H1 (cell line): ENCODE measurements at regions not wholly inside any gene's neighbourhood (a gene's known extent, or its start where the extent isn't known, plus 50 kb on each side); places are given as distances from the start of the nearest gene placed in this dataset.

Experiments
- CTCF ChIA-PET: fragments of 300-600 bp; sonication (Branson Sonifier 250); formaldehyde crosslinking; loops from one replicate; lab custom pipeline; 2021; ENCODE audit not compliant: partially characterized antibody; lab: Charles Lee
- POLR2A ChIA-PET: fragments of 300-600 bp; sonication (Branson Sonifier 250); formaldehyde crosslinking; loops from one replicate; lab custom pipeline; 2021; ENCODE audit warnings: inconsistent platforms; ENCODE audit not compliant: partially characterized antibody; lab: Charles Lee
- DNase-seq, 2 experiments: peaks; one replicate each; pipeline versions ENCODE4 v3.0.0 to v3.0.0-alpha.2; 2010 to 2022; ENCODE audit warnings: low spot score in 2 of 2, low read depth in 1 of 2, mixed read lengths in 1 of 2
- FAIRE-seq: peaks from 2 replicates; lab custom pipeline; 2011; peaks lifted over from hg19 to GRCh38; lab: Jason Lieb, UNC
- H2AFZ ChIP-seq: 2 replicates; pipeline ENCODE4 v1.8.1; 2012; ENCODE audit warnings: low read length, inconsistent platforms
- H2AK5ac ChIP-seq: 2 replicates; pipeline ENCODE4 v1.6.1; 2013; ENCODE audit warnings: low read depth, low read length
- H2BK120ac ChIP-seq: replicated peaks from 2 replicates; pipeline ENCODE3; 2013; ENCODE audit warnings: low read depth, low read length, inconsistent platforms
- H2BK12ac ChIP-seq: 2 replicates; pipeline ENCODE4 v1.6.1; 2013; ENCODE audit warnings: low read depth, low read length
- H2BK15ac ChIP-seq: 2 replicates; pipeline ENCODE4 v1.6.1; 2013; ENCODE audit warnings: low read length
- H2BK20ac ChIP-seq: 2 replicates; pipeline ENCODE4 v1.6.1; 2013; ENCODE audit warnings: low read length
- H2BK5ac ChIP-seq: 2 replicates; pipeline ENCODE4 v1.6.1; 2013; ENCODE audit warnings: low read depth, low read length
- H3K14ac ChIP-seq: 2 replicates; pipeline ENCODE4 v1.6.1; 2013; ENCODE audit warnings: inconsistent platforms; ENCODE audit not compliant: insufficient read length
- H3K18ac ChIP-seq: 2 replicates; pipeline ENCODE4 v1.6.1; 2013; ENCODE audit warnings: low read length; ENCODE audit errors: extremely low read depth
- H3K23ac ChIP-seq: 2 replicates; pipeline ENCODE4 v1.6.1; 2013; ENCODE audit warnings: inconsistent platforms; ENCODE audit not compliant: insufficient read length
- H3K23me2 ChIP-seq: 2 replicates; pipeline ENCODE4 v1.6.1; 2013; ENCODE audit warnings: low read depth, low read length
- H3K27ac ChIP-seq: 2 replicates; pipeline ENCODE4 v1.6.1; 2011; ENCODE audit warnings: low read depth, low read length, inconsistent platforms
- H3K27me3 ChIP-seq, 4 experiments: replicated peaks in 1 of 4; 1 replicate in 1 of 4; 2 replicates in 3 of 4; pipeline versions ENCODE4 v1.6.1 to v1.8.1; 2011 to 2013; ENCODE audit warnings: low read length in 3 of 4, mild to moderate bottlenecking in 3 of 4, inconsistent platforms in 2 of 4, mixed read lengths in 2 of 4, moderate library complexity in 1 of 4; ENCODE audit not compliant: control insufficient read depth in 3 of 4, insufficient read depth in 3 of 4; ENCODE audit errors: extremely low read depth in 1 of 4
- H3K36me3 ChIP-seq, 4 experiments: 2 replicates each; pipeline versions ENCODE4 v1.6.1 to v1.8.1; 2011 to 2013; ENCODE audit warnings: mild to moderate bottlenecking in 4 of 4, low read length in 3 of 4, moderate library complexity in 2 of 4, control low read depth in 1 of 4, inconsistent platforms in 1 of 4; ENCODE audit not compliant: insufficient read depth in 4 of 4, control insufficient read depth in 2 of 4
- H3K4ac ChIP-seq: replicated peaks from 2 replicates; pipeline ENCODE3; 2013; ENCODE audit warnings: low read length, low read depth, mixed read lengths, inconsistent platforms; ENCODE audit not compliant: insufficient read length
- H3K4me1 ChIP-seq, 4 experiments: replicated peaks in 1 of 4; 1 replicate in 1 of 4; 2 replicates in 3 of 4; pipeline versions ENCODE4 v1.6.1 to v1.8.1; 2011 to 2013; ENCODE audit warnings: low read length in 3 of 4, inconsistent platforms in 2 of 4, mixed read lengths in 1 of 4; ENCODE audit not compliant: insufficient read depth in 4 of 4, control insufficient read depth in 3 of 4
- H3K4me2 ChIP-seq, 2 experiments: 2 replicates each; pipeline versions ENCODE4 v1.6.1 to v1.8.1; 2011 to 2013; ENCODE audit warnings: low read depth in 2 of 2, low read length in 2 of 2, control low read depth in 1 of 2, inconsistent platforms in 1 of 2, mild to moderate bottlenecking in 1 of 2; ENCODE audit not compliant: insufficient read depth in 1 of 2
- H3K4me3 ChIP-seq, 4 experiments: fragments of 200-600, 300-600 bp in 1 of 4; sonication (generic), shearing (Covaris generic), sonication (Bioruptor Twin) in 1 of 4; 2 replicates each; pipeline versions ENCODE4 v1.5.1 to v1.8.1; 2011 to 2016; ENCODE audit warnings: low read length in 4 of 4, low read depth in 3 of 4, control low read depth in 2 of 4, inconsistent platforms in 2 of 4, mild to moderate bottlenecking in 2 of 4, mixed read lengths in 1 of 4, moderate library complexity in 1 of 4; ENCODE audit not compliant: insufficient read depth in 2 of 4; ENCODE audit errors: extremely low read depth in 1 of 4
- H3K56ac ChIP-seq: replicated peaks from 2 replicates; pipeline ENCODE3; 2013; ENCODE audit warnings: low read depth, mild to moderate bottlenecking, mixed read lengths, low read length, inconsistent platforms; ENCODE audit not compliant: insufficient read length
- H3K79me1 ChIP-seq: 2 replicates; pipeline ENCODE4 v1.6.1; 2013; ENCODE audit warnings: low read depth, low read length, control low read depth
- H3K79me2 ChIP-seq, 2 experiments: 2 replicates each; pipeline versions ENCODE4 v1.6.1 to v1.8.1; 2012 to 2013; ENCODE audit warnings: low read length in 2 of 2, mild to moderate bottlenecking in 2 of 2, inconsistent platforms in 1 of 2; ENCODE audit not compliant: insufficient read depth in 2 of 2, control insufficient read depth in 1 of 2
- H3K9ac ChIP-seq, 4 experiments: replicated peaks in 1 of 4; 1 replicate in 1 of 4; 2 replicates in 3 of 4; pipeline versions ENCODE4 v1.6.1 to v1.8.1; 2011 to 2013; ENCODE audit warnings: low read depth in 3 of 4, low read length in 3 of 4, control low read depth in 2 of 4, mild to moderate bottlenecking in 2 of 4, moderate library complexity in 2 of 4, inconsistent platforms in 1 of 4; ENCODE audit errors: extremely low read depth in 1 of 4
- H3K9me3 ChIP-seq, 2 experiments: 2 replicates each; pipeline versions ENCODE4 v1.6.1 to v1.8.1; 2012 to 2013; ENCODE audit warnings: mild to moderate bottlenecking in 2 of 2, moderate library complexity in 2 of 2, control low read depth in 1 of 2, inconsistent platforms in 1 of 2, low read depth in 1 of 2, low read length in 1 of 2, mixed read lengths in 1 of 2; ENCODE audit not compliant: insufficient read depth in 2 of 2
- H4K20me1 ChIP-seq, 2 experiments: replicated peaks in 1 of 2; 2 replicates each; pipeline versions ENCODE3 to v1.8.1; 2011 to 2013; ENCODE audit warnings: inconsistent platforms in 2 of 2, low read length in 2 of 2, mild to moderate bottlenecking in 1 of 2; ENCODE audit not compliant: insufficient read depth in 2 of 2, control insufficient read depth in 1 of 2
- H4K5ac ChIP-seq: 2 replicates; pipeline ENCODE4 v1.6.1; 2013; ENCODE audit warnings: low read length, low read depth, mixed read lengths, inconsistent platforms; ENCODE audit not compliant: insufficient read length
- H4K8ac ChIP-seq: 2 replicates; pipeline ENCODE4 v1.8.0; 2013; ENCODE audit warnings: mild to moderate bottlenecking, moderate library complexity, low read length, inconsistent platforms; ENCODE audit not compliant: insufficient read depth; ENCODE audit errors: extremely low read depth
- H4K91ac ChIP-seq: replicated peaks from 2 replicates; pipeline ENCODE3; 2013; ENCODE audit warnings: low read length, mixed read lengths, inconsistent platforms; ENCODE audit not compliant: insufficient read length
- CBX8 ChIP-seq: fragments of 300-800, 300-1000 bp; sonication (generic); IDR thresholded peaks from 2 replicates; pipeline ENCODE4 v1.7.1; 2016; ENCODE audit warnings: low read depth, low read length, borderline replicate concordance
- CREB1 ChIP-seq: IDR thresholded peaks from 2 replicates; pipeline ENCODE4 v1.6.1; 2012; ENCODE audit warnings: inconsistent platforms
- TCF12 ChIP-seq: IDR thresholded peaks from 2 replicates; pipeline ENCODE4 v1.6.1; 2011; ENCODE audit warnings: low read depth, mild to moderate bottlenecking, low read length
- WGBS, 2 experiments: shearing (Covaris generic) in 1 of 2; methylation state at CpG; one replicate each; pipeline versions ENCODE4 v1.1.6 to v1.1.7; 2013 to 2015; ENCODE audit warnings: low lambda C conversion rate in 2 of 2, mixed read lengths in 2 of 2, inconsistent platforms in 1 of 2, low coverage in 1 of 2, missing lambda C conversion rate in 1 of 2; ENCODE audit not compliant: insufficient replicate concordance in 2 of 2, insufficient coverage in 1 of 2, insufficient read length in 1 of 2; ENCODE audit errors: extremely low coverage in 1 of 2, missing lambda C conversion rate in 1 of 2; 5-methylcytosine and 5-hydroxymethylcytosine counted together

DNA sequence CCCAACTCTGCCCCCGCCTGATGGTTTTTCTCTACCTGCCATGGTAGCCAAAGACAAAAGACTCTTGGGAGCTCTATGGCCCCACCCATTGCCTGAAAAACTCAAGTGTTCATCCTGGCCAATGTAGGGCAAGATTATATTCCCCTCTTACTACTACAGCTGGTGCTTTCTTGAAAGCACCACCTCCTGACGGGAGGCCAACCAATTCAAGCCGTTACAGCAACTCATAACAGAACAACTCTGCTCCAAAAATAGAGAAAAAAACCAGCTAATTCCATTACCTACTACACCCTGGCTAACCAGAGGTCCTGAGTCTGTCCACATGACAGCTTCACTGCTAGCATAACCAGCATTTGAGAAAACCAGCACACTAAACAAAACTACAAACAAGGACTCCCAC, 127.5 kb upstream of the GAREM1 start:
- H3K4me3 ChIP-seq = no peak overlapping the region
- no peak overlapping the region for H2AFZ ChIP-seq
- H3K4me2 ChIP-seq = no peak overlapping the region
- no peak overlapping the region for H2AK5ac ChIP-seq
- H2BK120ac ChIP-seq = no peak overlapping the region
- no peaks in the 10 kb centered on the region for H3K9me3 ChIP-seq
- FAIRE-seq = no peak
- H3K4me1 ChIP-seq = peaks cover 0 to 3% (median 0%) of the 10 kb centered on the region in 4 experiments; a peak in 2 of 7 replicates
- H3K27ac ChIP-seq = no peak overlapping the region
- ChIA-PET CTCF (no interaction called here), POLR2A (no interaction called here)
- no peaks in the 10 kb centered on the region for H3K79me1 ChIP-seq
- H2BK15ac ChIP-seq = no peak overlapping the region
- no peaks in the 10 kb centered on the region for H3K27me3 ChIP-seq
- WGBS, 2 experiments = 88% methylated on average over 3 of the region's 3 CpGs; no CpG with 5 or more reads in 1 of the 2 experiments
- no peak overlapping the region for H2BK20ac ChIP-seq
- H3K56ac ChIP-seq = no peak overlapping the region
- peak overlapping the region; percentile 79; the same call in 1 of the 2 replicates for H4K8ac ChIP-seq
- no peak overlapping the region for H3K9ac ChIP-seq
- H3K23me2 ChIP-seq = no peaks in the 10 kb centered on the region
- H3K36me3 ChIP-seq = no peaks in the 10 kb centered on the region
- H3K23ac ChIP-seq = no peak overlapping the region
- TF ChIP-seq CREB1 = no peak
- no peak for TF ChIP-seq TCF12
- TF ChIP-seq CBX8 = no peak
- TF ChIP-seq, all 59 proteins: peak for 0
- H4K20me1 ChIP-seq = no peaks in the 10 kb centered on the region
- H2BK12ac ChIP-seq = no peak overlapping the region
- no peak overlapping the region for H4K91ac ChIP-seq
- H4K5ac ChIP-seq = no peak overlapping the region
- no peak overlapping the region for H3K4ac ChIP-seq
- no peaks in the 10 kb centered on the region for H3K79me2 ChIP-seq
- no peak for DNase-seq
- no peak overlapping the region for H3K14ac ChIP-seq
- no peak overlapping the region for H3K18ac ChIP-seq
- no peak overlapping the region for H2BK5ac ChIP-seq
